GM23338 (cell line): ENCODE measurements at regions not wholly inside any gene's neighbourhood (a gene's known extent, or its start where the extent isn't known, plus 50 kb on each side); places are given as distances from the start of the nearest gene placed in this dataset.

Experiments
- ATAC-seq: fragments of 200-7000 bp; cut with Tn5 transposase; 3 replicates; pipeline ENCODE4 v1.9.1; 2020
- DNase-seq: peaks from one replicate; pipeline ENCODE4 v3.0.0-alpha.2; 2015; ENCODE audit warnings: low spot score
- H2AFZ ChIP-seq: fragments of 200-600 bp; sonication (generic); 2 replicates; pipeline ENCODE4 v1.8.0; 2016; ENCODE audit warnings: antibody characterized with exemption, mild to moderate bottlenecking, moderate library complexity
- H3F3A ChIP-seq: fragments of 200-600 bp; sonication (generic); replicated peaks from 2 replicates; pipeline ENCODE4 v1.8.0; 2017; ENCODE audit warnings: antibody characterized with exemption, mixed run types, low read depth
- H3K27ac ChIP-seq: fragments of 200-600 bp; sonication (generic); 2 replicates; pipeline ENCODE4 v1.6.1; 2016; ENCODE audit warnings: low read depth
- H3K27me3 ChIP-seq: fragments of 200-600 bp; sonication (generic); 2 replicates; pipeline ENCODE4 v1.8.0; 2016; ENCODE audit warnings: mild to moderate bottlenecking, mixed run types, moderate library complexity; ENCODE audit not compliant: insufficient read depth
- H3K36me3 ChIP-seq: fragments of 200-600 bp; sonication (generic); 2 replicates; pipeline ENCODE4 v1.8.0; 2016; ENCODE audit warnings: mild to moderate bottlenecking; ENCODE audit not compliant: insufficient read depth
- H3K4me1 ChIP-seq: fragments of 200-600 bp; sonication (generic); 2 replicates; pipeline ENCODE4 v1.8.0; 2016; ENCODE audit warnings: mild to moderate bottlenecking, moderate library complexity; ENCODE audit not compliant: insufficient read depth
- H3K4me2 ChIP-seq: fragments of 200-600 bp; sonication (generic); 2 replicates; pipeline ENCODE4 v1.7.1; 2017; ENCODE audit warnings: mixed run types
- H3K4me3 ChIP-seq: fragments of 200-600 bp; sonication (generic); 2 replicates; pipeline ENCODE4 v1.6.1; 2016; ENCODE audit warnings: mixed run types
- H3K79me2 ChIP-seq: fragments of 200-600 bp; sonication (generic); replicated peaks from 2 replicates; pipeline ENCODE4 v1.8.0; 2017; ENCODE audit warnings: mild to moderate bottlenecking; ENCODE audit not compliant: insufficient read depth
- H3K9me2 ChIP-seq: fragments of 200-600 bp; sonication (generic); 2 replicates; pipeline ENCODE4 v1.8.0; 2017; ENCODE audit not compliant: insufficient read depth
- H4K20me1 ChIP-seq: fragments of 200-600 bp; sonication (generic); replicated peaks from 2 replicates; pipeline ENCODE4 v1.8.0; 2017; ENCODE audit warnings: mild to moderate bottlenecking; ENCODE audit not compliant: insufficient read depth
- H3K27ac Mint-ChIP-seq: 2 replicates; pipeline ENCODE4 v1.8.0; 2020; ENCODE audit warnings: inconsistent platforms, mild to moderate bottlenecking, moderate library complexity, mixed read lengths
- H3K27me3 Mint-ChIP-seq: 3 replicates; pipeline ENCODE4 v1.8.0; 2022; ENCODE audit warnings: low read depth, mild to moderate bottlenecking, moderate library complexity, mixed read lengths, inconsistent platforms; ENCODE audit not compliant: insufficient read depth, poor library complexity
- H3K36me3 Mint-ChIP-seq: 3 replicates; pipeline ENCODE4 v1.8.0; 2021; ENCODE audit warnings: low read depth, mild to moderate bottlenecking, inconsistent platforms, moderate library complexity, mixed read lengths
- H3K4me1 Mint-ChIP-seq: 3 replicates; pipeline ENCODE4 v1.8.0; 2020; ENCODE audit warnings: mild to moderate bottlenecking, inconsistent platforms, mixed read lengths
- H3K4me3 Mint-ChIP-seq: 3 replicates; pipeline ENCODE4 v1.8.0; 2021; ENCODE audit warnings: moderate library complexity, mild to moderate bottlenecking, inconsistent platforms, mixed read lengths
- H3K9me3 Mint-ChIP-seq: 3 replicates; pipeline ENCODE4 v1.8.0; 2020; ENCODE audit warnings: moderate library complexity, mild to moderate bottlenecking, inconsistent platforms, mixed read lengths
- CTCF ChIP-seq, 2 experiments: fragments of 200-600 bp in 1 of 2; sonication (generic) in 1 of 2; conservative IDR thresholded peaks; 2 replicates each; pipeline versions ENCODE4 v1.5.1 to v1.6.1; 2016 to 2017; ENCODE audit warnings: antibody characterized with exemption in 2 of 2, low read depth in 2 of 2, mild to moderate bottlenecking in 2 of 2, moderate library complexity in 1 of 2
- ETS1 ChIP-seq: IDR thresholded peaks from 2 replicates; pipeline ENCODE4 v1.6.1; 2016; ENCODE audit warnings: antibody characterized with exemption
- EZH2 ChIP-seq: fragments of 200-600 bp; sonication (generic); IDR thresholded peaks from one replicate; pipeline ENCODE4 v1.8.0; 2017; ENCODE audit warnings: antibody characterized with exemption, mild to moderate bottlenecking, low read depth; ENCODE audit not compliant: unreplicated experiment
- EZH2phosphoT487 ChIP-seq: fragments of 200-600 bp; sonication (generic); IDR thresholded peaks from one replicate; pipeline ENCODE4 v1.8.1; 2018; ENCODE audit warnings: antibody characterized with exemption; ENCODE audit not compliant: unreplicated experiment
- JUNB ChIP-seq: IDR thresholded peaks from one replicate; pipeline ENCODE4 v1.6.1; 2016; ENCODE audit warnings: antibody characterized with exemption; ENCODE audit not compliant: unreplicated experiment
- NANOG ChIP-seq: IDR thresholded peaks from 2 replicates; pipeline ENCODE4 v1.6.1; 2016; ENCODE audit warnings: antibody characterized with exemption, borderline replicate concordance
- POLR2AphosphoS5 ChIP-seq: IDR thresholded peaks from 2 replicates; pipeline ENCODE4 v1.6.1; 2016; ENCODE audit warnings: antibody characterized with exemption, low read depth
- REST ChIP-seq: IDR thresholded peaks from one replicate; pipeline ENCODE4 v1.6.1; 2018; ENCODE audit warnings: antibody characterized with exemption; ENCODE audit not compliant: unreplicated experiment
- STAT1 ChIP-seq: IDR thresholded peaks from one replicate; pipeline ENCODE4 v1.6.1; 2016; ENCODE audit warnings: antibody characterized with exemption; ENCODE audit not compliant: unreplicated experiment
- ZNF331 ChIP-seq: fragments of 250-450 bp; sonication (Bioruptor Pico); IDR thresholded peaks from 2 replicates; pipeline ENCODE4 v1.5.0; 2020; ENCODE audit warnings: low read depth, mild to moderate bottlenecking, moderate library complexity
- ZNF462 ChIP-seq: fragments of 250-450 bp; sonication (Bioruptor Pico); IDR thresholded peaks from 2 replicates; pipeline ENCODE4 v1.5.0; 2020; ENCODE audit warnings: mild to moderate bottlenecking, moderate library complexity

GRCh38 chr1:29541631-29542030, 305.3 kb downstream of the PTPRU start:
- Mint-ChIP-seq H3K27ac (no peak overlapping the region), H3K27me3 (peaks cover 2% of the 10 kb centered on the region), H3K9me3 (no peaks in the 10 kb centered on the region; the same call in 2 of the 3 replicates), H3K4me3 (no peak overlapping the region), H3K4me1 (no peaks in the 10 kb centered on the region; the same call in 2 of the 3 replicates), H3K36me3 (no peaks in the 10 kb centered on the region)
- Histone ChIP-seq H3K27me3 (no peaks in the 10 kb centered on the region), H2AFZ (no peak overlapping the region), H3K79me2 (no peaks in the 10 kb centered on the region), H3K4me1 (no peaks in the 10 kb centered on the region), H3K4me2 (no peak overlapping the region), H3K4me3 (no peak overlapping the region), H3K36me3 (no peaks in the 10 kb centered on the region), H3K27ac (no peak overlapping the region), H3F3A (no peaks in the 10 kb centered on the region), H4K20me1 (no peaks in the 10 kb centered on the region), H3K9me2 (no peaks in the 10 kb centered on the region)
- TF ChIP-seq EZH2: no peak
- no peak for TF ChIP-seq STAT1
- no peak for TF ChIP-seq ZNF462 (CRISPR knock-in tag)
- no peak for TF ChIP-seq NANOG
- TF ChIP-seq ETS1: no peak
- TF ChIP-seq REST: no peak
- no peak for TF ChIP-seq EZH2phosphoT487
- no peak for TF ChIP-seq JUNB
- TF ChIP-seq CTCF (conservative IDR thresholded peaks at IDR 0.05; ENCODE audit: low read depth in 2 of 2): no peak
- TF ChIP-seq ZNF331 (CRISPR knock-in tag): no peak
- no peak for TF ChIP-seq POLR2AphosphoS5
- ATAC-seq (no peak), DNase-seq (no peak)
